GM21723 (cell line): ENCODE measurements at regions not wholly inside any gene's neighbourhood (a gene's known extent, or its start where the extent isn't known, plus 50 kb on each side); places are given as distances from the start of the nearest gene placed in this dataset.

Experiments used
- ATAC-seq: cut with Tn5 transposase; IDR thresholded peaks from one replicate; pipeline ENCODE4 v1.9.1; 2021; ENCODE audit warnings: mild to moderate bottlenecking, moderate library complexity; ENCODE audit not compliant: unreplicated experiment

DNA sequence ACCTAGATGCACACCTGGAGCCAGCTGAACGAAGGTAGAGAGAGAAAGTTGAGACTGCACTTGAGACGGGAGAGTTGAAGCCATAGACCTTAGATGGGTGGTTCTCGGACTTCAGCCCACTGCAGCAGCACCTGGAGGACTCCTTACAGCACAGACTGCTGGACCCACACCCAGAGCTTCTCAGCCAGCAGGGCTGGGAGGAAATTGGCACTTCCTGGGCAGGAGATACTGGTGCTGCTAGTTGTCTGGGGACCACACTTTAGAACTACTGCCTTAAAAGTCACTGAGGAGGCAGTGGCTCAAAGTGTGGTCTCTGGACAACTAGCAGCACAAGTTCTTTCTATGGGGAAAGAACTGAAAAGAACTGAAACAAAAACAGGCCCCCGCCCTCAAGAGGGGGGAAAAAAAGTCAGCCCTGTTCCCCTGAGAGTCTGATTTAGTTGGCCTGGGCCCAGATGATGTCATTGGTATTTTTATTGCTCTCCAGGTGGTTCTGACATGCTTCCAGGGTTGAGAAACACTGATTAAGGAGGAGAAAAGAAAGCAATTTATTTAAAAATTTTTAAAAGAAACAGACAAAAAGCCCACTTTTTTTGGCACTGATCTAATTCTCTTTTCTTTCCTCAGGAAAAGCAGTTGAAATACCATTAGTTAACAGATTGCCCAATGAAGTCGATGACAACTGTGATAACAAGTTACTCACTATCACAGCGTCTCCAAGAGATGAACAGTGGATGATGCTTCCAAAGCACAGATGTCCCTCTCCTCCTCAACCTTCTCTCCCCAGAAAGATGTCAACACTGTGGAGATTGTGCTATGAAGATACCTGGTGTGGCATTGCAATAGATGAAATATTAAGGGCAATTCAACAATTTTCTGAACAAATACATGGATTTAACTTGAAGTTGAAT lies 73.6 kb upstream of the ADAMTS16 start:
- no peak for ATAC-seq

GRCh38 chr5:5069851-5070250 lies 70.3 kb upstream of the ADAMTS16 start:
- ATAC-seq: no peak

DNA sequence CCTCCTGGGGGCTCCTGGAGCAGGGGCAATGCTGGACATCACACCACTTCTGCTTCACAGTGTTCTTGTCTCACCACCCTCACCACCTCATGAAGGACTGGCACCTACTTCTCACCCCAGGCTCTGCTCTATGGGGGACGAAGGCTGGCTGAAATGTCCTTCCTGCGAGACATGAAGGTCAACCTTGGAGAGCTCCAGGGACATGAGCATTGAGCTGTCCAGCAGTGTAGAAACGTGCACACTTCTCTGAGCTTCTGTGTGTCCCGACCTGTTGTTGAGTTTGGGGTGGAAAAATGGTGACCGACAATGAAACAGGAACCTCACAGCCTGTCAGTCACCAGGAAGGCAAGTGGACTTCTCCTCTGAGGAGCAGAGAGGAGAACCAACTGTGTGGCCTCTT lies 68.6 kb upstream of the ADAMTS16 start:
- ATAC-seq: no peak

DNA sequence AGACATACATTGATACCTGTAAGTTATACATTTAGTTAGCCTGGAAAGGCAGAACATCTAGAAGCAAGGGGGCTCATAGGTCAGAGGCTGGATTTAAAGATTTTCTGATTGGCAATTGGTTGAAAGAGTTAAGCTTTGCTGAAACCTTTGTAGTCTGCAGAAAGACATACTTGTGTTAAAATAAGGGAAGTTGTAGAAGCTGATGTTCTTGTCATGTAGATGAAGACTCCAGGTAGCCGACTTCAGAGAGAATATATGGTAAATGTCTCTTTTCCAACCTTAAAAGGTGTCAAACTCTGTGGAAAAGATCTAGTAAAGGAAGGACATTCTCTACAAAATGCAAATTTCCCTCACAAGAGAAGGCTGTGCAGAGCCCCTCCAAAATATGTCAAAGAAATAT lies 62.9 kb upstream of the ADAMTS16 start:
- ATAC-seq: no peak

DNA sequence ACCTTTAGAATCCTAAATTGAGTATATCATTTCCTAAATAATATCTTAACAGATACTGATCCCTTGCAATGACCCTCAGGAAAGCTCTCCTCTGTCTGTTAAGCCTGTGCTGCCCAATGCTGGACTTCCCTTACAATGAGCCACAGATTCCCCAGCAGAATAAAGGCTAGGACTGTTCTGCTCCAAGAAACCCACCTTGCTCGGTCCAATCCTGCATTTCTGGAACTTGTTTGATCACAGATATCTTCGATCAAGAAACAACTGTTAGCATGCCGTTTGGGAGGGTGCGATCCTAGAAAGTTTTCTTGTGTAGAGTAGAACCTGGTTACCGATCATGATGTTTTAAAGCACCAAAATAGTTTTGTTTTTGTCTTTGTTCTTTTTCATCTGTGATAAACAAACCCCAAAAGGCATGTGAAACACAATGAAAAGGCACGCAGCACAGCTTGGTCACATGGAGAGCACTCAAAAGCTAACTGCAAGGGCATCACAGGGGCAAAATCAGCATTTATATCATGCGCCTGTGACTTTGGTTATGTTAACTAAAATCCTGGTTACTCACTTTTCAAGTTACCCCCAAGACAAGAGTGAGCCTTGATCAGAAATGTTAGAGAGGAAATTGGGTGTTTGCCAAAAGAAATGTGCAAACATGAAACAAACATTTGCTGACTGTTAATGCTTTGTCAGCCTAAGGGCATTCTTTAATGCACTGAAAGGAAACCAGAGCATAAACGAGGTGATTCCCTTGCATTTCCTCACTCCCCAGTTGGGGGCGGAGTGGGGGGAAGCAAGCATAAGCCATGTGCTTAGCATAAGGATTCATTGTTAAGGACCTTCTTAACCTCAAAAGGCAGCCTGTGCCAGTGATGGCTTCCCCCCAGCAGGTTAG lies 61.9 kb upstream of the ADAMTS16 start:
- no peak for ATAC-seq

GRCh38 chr5:5079876-5080275 lies 60.3 kb upstream of the ADAMTS16 start:
- no peak for ATAC-seq

GRCh38 chr5:5080790-5081189 lies 59.3 kb upstream of the ADAMTS16 start:
- ATAC-seq: no peak

- ATAC-seq: no peak
Observed at GRCh38 chr5:5085381-5085780, 54.7 kb upstream of the ADAMTS16 start.

GRCh38 chr5:5089895-5090649 lies 50.1 kb upstream of the ADAMTS16 start:
- no peak for ATAC-seq
